ENCODE measurements at regions not wholly inside any gene's neighbourhood (a gene's known extent, or its start where the extent isn't known, plus 50 kb on each side); places are given as distances from the start of the nearest gene placed in this dataset.

GRCh38 chr3:168693870-168694269 lies 598.1 kb upstream of the GOLIM4 start:
- H3K27ac ChIP-seq (ENCODE audit: low read depth, low read length): no peak overlapping the region
- no peaks in the 10 kb centered on the region for H3K9me3 ChIP-seq (ENCODE audit: insufficient read depth, low read depth, low read length)
- no peaks in the 10 kb centered on the region for H3K27me3 ChIP-seq (ENCODE audit: insufficient read depth, low read length)
- H3K4me3 ChIP-seq (ENCODE audit: insufficient read depth, low read depth, low read length): no peak overlapping the region
- no peak for DNase-seq (ENCODE audit: low read depth)
- no peak for TF ChIP-seq CTCF (IDR thresholded peaks at IDR 0.05; ENCODE audit: insufficient read depth, low read depth, low read length)
- no peak for TF ChIP-seq EZH2 (IDR thresholded peaks at IDR 0.05; ENCODE audit: insufficient read depth, low read length)
- no peaks in the 10 kb centered on the region for H3K27me3 Mint-ChIP-seq (ENCODE audit: low read depth, unreplicated experiment)
- no peak overlapping the region for H3K4me2 ChIP-seq (ENCODE audit: low read length)
- no peaks in the 10 kb centered on the region for H3K36me3 ChIP-seq (ENCODE audit: insufficient read depth, low read length)
- H3K79me2 ChIP-seq (ENCODE audit: insufficient read depth, low read length): no peaks in the 10 kb centered on the region
- no peak overlapping the region for H3K9ac ChIP-seq (ENCODE audit: low read length)
- H3K4me3 Mint-ChIP-seq (ENCODE audit: unreplicated experiment): no peak overlapping the region
- H3K36me3 Mint-ChIP-seq (ENCODE audit: low read depth, unreplicated experiment): no peaks in the 10 kb centered on the region
- no peak overlapping the region for H3K27ac Mint-ChIP-seq (ENCODE audit: unreplicated experiment)
- FAIRE-seq: no peak
- H4K20me1 ChIP-seq (ENCODE audit: insufficient read depth, low read length): no peaks in the 10 kb centered on the region
- H2AFZ ChIP-seq (ENCODE audit: low read depth, low read length): no peak overlapping the region
- H3K4me1 Mint-ChIP-seq (ENCODE audit: low read depth, unreplicated experiment): peaks cover 2% of the 10 kb centered on the region
- H3K4me1 ChIP-seq (ENCODE audit: insufficient read depth, low read length): no peaks in the 10 kb centered on the region
- no peaks in the 10 kb centered on the region for H3K9me3 Mint-ChIP-seq (ENCODE audit: unreplicated experiment)

GRCh38 chr3:168688267-168688666 lies 592.5 kb upstream of the GOLIM4 start:
- Mint-ChIP-seq H3K27ac (ENCODE audit: unreplicated experiment) (no peak overlapping the region), H3K4me1 (ENCODE audit: low read depth, unreplicated experiment) (no peaks in the 10 kb centered on the region), H3K9me3 (ENCODE audit: unreplicated experiment) (no peaks in the 10 kb centered on the region), H3K36me3 (ENCODE audit: low read depth, unreplicated experiment) (no peaks in the 10 kb centered on the region), H3K27me3 (ENCODE audit: low read depth, unreplicated experiment) (no peaks in the 10 kb centered on the region), H3K4me3 (ENCODE audit: unreplicated experiment) (no peak overlapping the region)
- no peaks in the 10 kb centered on the region for H3K4me1 ChIP-seq (ENCODE audit: insufficient read depth, low read length)
- no peaks in the 10 kb centered on the region for H3K27me3 ChIP-seq (ENCODE audit: insufficient read depth, low read length)
- H3K79me2 ChIP-seq (ENCODE audit: insufficient read depth, low read length): no peaks in the 10 kb centered on the region
- H3K9me3 ChIP-seq (ENCODE audit: insufficient read depth, low read depth, low read length): no peaks in the 10 kb centered on the region
- H4K20me1 ChIP-seq (ENCODE audit: insufficient read depth, low read length): no peaks in the 10 kb centered on the region
- FAIRE-seq (no peak), DNase-seq (ENCODE audit: low read depth) (no peak)
- no peak overlapping the region for H3K4me2 ChIP-seq (ENCODE audit: low read length)
- H3K9ac ChIP-seq (ENCODE audit: low read length): no peak overlapping the region
- no peak overlapping the region for H2AFZ ChIP-seq (ENCODE audit: low read depth, low read length)
- no peak overlapping the region for H3K27ac ChIP-seq (ENCODE audit: low read depth, low read length)
- H3K36me3 ChIP-seq (ENCODE audit: insufficient read depth, low read length): no peaks in the 10 kb centered on the region
- TF ChIP-seq CTCF (IDR thresholded peaks at IDR 0.05; ENCODE audit: insufficient read depth, low read depth, low read length): no peak
- TF ChIP-seq EZH2 (IDR thresholded peaks at IDR 0.05; ENCODE audit: insufficient read depth, low read length): no peak
- no peak overlapping the region for H3K4me3 ChIP-seq (ENCODE audit: insufficient read depth, low read depth, low read length)

- H3K79me2 ChIP-seq (ENCODE audit: insufficient read depth, low read length): no peaks in the 10 kb centered on the region
- H3K9me3 Mint-ChIP-seq (ENCODE audit: unreplicated experiment): no peaks in the 10 kb centered on the region
- H3K27ac ChIP-seq (ENCODE audit: low read depth, low read length): no peak overlapping the region
- H3K27me3 ChIP-seq (ENCODE audit: insufficient read depth, low read length): no peaks in the 10 kb centered on the region
- TF ChIP-seq CTCF (IDR thresholded peaks at IDR 0.05; ENCODE audit: insufficient read depth, low read depth, low read length): no peak
- TF ChIP-seq EZH2 (IDR thresholded peaks at IDR 0.05; ENCODE audit: insufficient read depth, low read length): no peak
- H3K9ac ChIP-seq (ENCODE audit: low read length): no peak overlapping the region
- H3K9me3 ChIP-seq (ENCODE audit: insufficient read depth, low read depth, low read length): no peaks in the 10 kb centered on the region
- no peak for DNase-seq (ENCODE audit: low read depth)
- FAIRE-seq: no peak
- no peak overlapping the region for H3K4me3 ChIP-seq (ENCODE audit: insufficient read depth, low read depth, low read length)
- H3K36me3 Mint-ChIP-seq (ENCODE audit: low read depth, unreplicated experiment): no peaks in the 10 kb centered on the region
- no peak overlapping the region for H3K4me2 ChIP-seq (ENCODE audit: low read length)
- no peaks in the 10 kb centered on the region for H3K36me3 ChIP-seq (ENCODE audit: insufficient read depth, low read length)
- no peak overlapping the region for H3K27ac Mint-ChIP-seq (ENCODE audit: unreplicated experiment)
- no peak overlapping the region for H2AFZ ChIP-seq (ENCODE audit: low read depth, low read length)
- H3K4me1 ChIP-seq (ENCODE audit: insufficient read depth, low read length): no peaks in the 10 kb centered on the region
- H3K4me3 Mint-ChIP-seq (ENCODE audit: unreplicated experiment): no peak overlapping the region
- H3K4me1 Mint-ChIP-seq (ENCODE audit: low read depth, unreplicated experiment): no peaks in the 10 kb centered on the region
- H3K27me3 Mint-ChIP-seq (ENCODE audit: low read depth, unreplicated experiment): no peaks in the 10 kb centered on the region
- no peaks in the 10 kb centered on the region for H4K20me1 ChIP-seq (ENCODE audit: insufficient read depth, low read length)
Measured at GRCh38 chr3:168684519-168684918, 588.8 kb upstream of the GOLIM4 start.
